ENCODE measurements at regions not wholly inside any gene's neighbourhood (a gene's known extent, or its start where the extent isn't known, plus 50 kb on each side); places are given as distances from the start of the nearest gene placed in this dataset.

- TF ChIP-seq, protein P1, sequence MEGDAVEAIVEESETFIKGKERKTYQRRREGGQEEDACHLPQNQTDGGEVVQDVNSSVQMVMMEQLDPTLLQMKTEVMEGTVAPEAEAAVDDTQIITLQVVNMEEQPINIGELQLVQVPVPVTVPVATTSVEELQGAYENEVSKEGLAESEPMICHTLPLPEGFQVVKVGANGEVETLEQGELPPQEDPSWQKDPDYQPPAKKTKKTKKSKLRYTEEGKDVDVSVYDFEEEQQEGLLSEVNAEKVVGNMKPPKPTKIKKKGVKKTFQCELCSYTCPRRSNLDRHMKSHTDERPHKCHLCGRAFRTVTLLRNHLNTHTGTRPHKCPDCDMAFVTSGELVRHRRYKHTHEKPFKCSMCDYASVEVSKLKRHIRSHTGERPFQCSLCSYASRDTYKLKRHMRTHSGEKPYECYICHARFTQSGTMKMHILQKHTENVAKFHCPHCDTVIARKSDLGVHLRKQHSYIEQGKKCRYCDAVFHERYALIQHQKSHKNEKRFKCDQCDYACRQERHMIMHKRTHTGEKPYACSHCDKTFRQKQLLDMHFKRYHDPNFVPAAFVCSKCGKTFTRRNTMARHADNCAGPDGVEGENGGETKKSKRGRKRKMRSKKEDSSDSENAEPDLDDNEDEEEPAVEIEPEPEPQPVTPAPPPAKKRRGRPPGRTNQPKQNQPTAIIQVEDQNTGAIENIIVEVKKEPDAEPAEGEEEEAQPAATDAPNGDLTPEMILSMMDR (IDR thresholded peaks at IDR 0.05) = no peak
- TF ChIP-seq POLR2A (IDR thresholded peaks at IDR 0.05) = no peak
Measured at GRCh38 chr10:83354456-83354855, 784.9 kb upstream of the GHITM start.
